ENCODE measurements at regions not wholly inside any gene's neighbourhood (a gene's known extent, or its start where the extent isn't known, plus 50 kb on each side); places are given as distances from the start of the nearest gene placed in this dataset.
A peak's percentile ranks its signal among the peaks of the same experiment; 100 is the strongest.
"Not testable (repeated sequence)": the region's sequence is repeated elsewhere in the genome, so short reads cannot be mapped to it uniquely, and the experiment has no call there.

DNA sequence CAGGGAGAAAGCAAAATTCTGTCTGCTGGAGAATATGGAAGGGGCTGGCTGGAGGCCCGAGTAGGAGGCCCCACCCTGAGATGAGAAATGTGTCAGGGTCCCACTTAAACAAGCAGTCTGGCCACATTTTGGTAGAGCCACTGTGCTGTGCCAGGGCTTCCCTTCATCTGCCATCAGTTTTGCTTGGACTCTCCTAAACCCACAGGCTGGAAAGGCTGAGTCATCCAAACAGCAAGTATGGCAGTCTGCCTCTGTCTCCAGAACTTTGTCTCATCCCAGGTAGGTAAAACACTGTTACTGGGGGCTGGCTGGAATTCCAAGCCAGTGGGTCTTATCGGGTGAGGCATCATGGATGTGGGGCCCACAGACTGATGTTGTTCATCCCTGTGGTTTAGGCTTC lies 1390.6 kb downstream of the UQCRFS1 start:
- Histone ChIP-seq H3K4me1 (no peaks in the 10 kb centered on the region), H3K36me3 (no peaks in the 10 kb centered on the region), H3K27ac (no peak overlapping the region), H3K27me3 (no peaks in the 10 kb centered on the region), H3K9me3 (no peaks in the 10 kb centered on the region), H3K4me3 (no peak overlapping the region)
- ATAC-seq = no peak
- intact Hi-C loops (cut with DNase I) = no loop called here
- no CpG with 5 or more reads among the region's 2 CpGs for WGBS (ENCODE audit: insufficient coverage, low coverage, low lambda C conversion rate, missing lambda C conversion rate)
- TF ChIP-seq POLR2A (IDR thresholded peaks at IDR 0.05) = no peak
- TF ChIP-seq, protein P1, sequence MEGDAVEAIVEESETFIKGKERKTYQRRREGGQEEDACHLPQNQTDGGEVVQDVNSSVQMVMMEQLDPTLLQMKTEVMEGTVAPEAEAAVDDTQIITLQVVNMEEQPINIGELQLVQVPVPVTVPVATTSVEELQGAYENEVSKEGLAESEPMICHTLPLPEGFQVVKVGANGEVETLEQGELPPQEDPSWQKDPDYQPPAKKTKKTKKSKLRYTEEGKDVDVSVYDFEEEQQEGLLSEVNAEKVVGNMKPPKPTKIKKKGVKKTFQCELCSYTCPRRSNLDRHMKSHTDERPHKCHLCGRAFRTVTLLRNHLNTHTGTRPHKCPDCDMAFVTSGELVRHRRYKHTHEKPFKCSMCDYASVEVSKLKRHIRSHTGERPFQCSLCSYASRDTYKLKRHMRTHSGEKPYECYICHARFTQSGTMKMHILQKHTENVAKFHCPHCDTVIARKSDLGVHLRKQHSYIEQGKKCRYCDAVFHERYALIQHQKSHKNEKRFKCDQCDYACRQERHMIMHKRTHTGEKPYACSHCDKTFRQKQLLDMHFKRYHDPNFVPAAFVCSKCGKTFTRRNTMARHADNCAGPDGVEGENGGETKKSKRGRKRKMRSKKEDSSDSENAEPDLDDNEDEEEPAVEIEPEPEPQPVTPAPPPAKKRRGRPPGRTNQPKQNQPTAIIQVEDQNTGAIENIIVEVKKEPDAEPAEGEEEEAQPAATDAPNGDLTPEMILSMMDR (IDR thresholded peaks at IDR 0.05) = no peak
- no peak for DNase-seq

DNA sequence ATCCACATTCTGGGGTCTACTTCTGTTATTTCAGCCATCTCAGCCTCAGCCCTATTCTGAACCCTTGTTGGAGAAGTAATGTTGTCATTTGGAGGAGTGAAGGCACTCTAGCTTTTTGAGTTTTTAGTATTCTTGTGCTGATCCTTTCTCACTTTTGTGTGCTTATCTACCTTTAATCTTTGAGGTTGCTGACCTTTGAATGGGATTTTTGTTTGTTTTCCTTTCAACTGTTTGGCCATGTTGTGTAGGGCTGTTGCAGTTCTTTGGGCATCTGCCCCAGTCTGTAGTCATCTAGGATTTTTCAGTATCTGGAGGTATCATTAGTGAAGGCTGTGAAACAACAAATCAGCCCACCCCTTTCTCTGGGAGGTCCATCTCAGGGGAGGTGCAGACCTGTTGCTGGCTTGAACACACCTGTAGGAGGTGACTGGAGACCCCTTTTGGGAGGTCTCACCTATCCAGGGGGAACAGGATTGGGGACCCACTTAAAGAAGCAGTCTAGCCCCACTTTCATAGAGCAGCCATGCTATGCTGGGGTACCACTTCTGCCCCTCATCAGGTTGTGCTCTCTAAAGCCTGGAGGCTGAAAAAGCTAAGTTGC lies 1391.4 kb downstream of the UQCRFS1 start:
- H3K36me3 ChIP-seq = no peaks in the 10 kb centered on the region
- no peaks in the 10 kb centered on the region for H3K4me1 ChIP-seq
- H3K27ac ChIP-seq = no peak overlapping the region
- DNase-seq (no peak), ATAC-seq (peak in 2 of 4 donors; percentile 29 to 73)
- H3K9me3 ChIP-seq = no peaks in the 10 kb centered on the region
- no peaks in the 10 kb centered on the region for H3K27me3 ChIP-seq
- TF ChIP-seq, protein P1 (IDR thresholded peaks at IDR 0.05) = no peak
- TF ChIP-seq POLR2A (IDR thresholded peaks at IDR 0.05) = no peak
- no peak overlapping the region for H3K4me3 ChIP-seq
- intact Hi-C loops (cut with DNase I) = no loop called here

DNA sequence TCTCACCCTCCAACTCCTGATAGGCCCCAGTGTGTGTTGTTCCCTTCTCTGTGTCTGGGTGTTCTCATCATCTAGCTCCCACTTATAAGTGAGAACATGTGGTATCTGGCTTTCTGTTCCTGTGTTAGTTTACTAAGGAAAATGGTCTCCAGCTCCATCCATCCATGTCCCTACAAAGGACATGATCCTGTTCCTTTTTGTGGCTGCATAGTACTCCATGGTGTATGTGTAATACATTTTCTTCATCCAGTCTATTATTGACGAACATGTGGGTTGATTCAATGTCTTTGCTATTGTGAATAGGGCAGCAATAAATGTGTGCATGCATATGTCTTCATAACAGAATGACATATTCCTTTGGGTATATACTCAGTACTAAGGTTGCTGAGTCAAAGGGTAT lies 1397.0 kb downstream of the UQCRFS1 start:
- Histone ChIP-seq H3K4me3 (no peak overlapping the region), H3K36me3 (no peaks in the 10 kb centered on the region), H3K27me3 (no peaks in the 10 kb centered on the region), H3K4me1 (no peaks in the 10 kb centered on the region), H3K27ac (no peak overlapping the region), H3K9me3 (no peaks in the 10 kb centered on the region)
- TF ChIP-seq, protein P1 (IDR thresholded peaks at IDR 0.05) = no peak
- no peak for TF ChIP-seq POLR2A (IDR thresholded peaks at IDR 0.05)
- intact Hi-C loops (cut with DNase I) = no loop called here
- no peak for ATAC-seq
- DNase-seq = no peak
- WGBS (ENCODE audit: insufficient coverage, low coverage, low lambda C conversion rate, missing lambda C conversion rate) = 80% methylated on average over 1 of the region's 1 CpG

DNA sequence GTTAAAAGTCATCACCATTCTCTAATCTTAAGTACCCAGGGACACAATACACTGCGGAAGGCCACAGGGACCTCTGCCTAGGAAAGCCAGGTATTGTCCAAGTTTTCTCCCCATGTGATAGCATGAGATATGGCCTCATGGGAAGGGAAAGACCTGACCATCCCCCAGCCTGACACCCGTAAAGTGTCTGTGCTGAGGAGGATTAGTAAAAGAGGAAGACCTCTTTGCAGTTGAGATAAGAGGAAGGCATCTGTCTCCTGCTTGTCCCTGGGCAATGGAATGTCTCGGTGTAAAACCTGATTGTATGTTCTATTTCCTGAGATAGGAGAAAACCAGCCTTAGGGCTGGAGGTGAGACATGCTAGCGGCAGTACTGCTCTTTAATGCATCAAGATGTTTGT lies 1398.1 kb downstream of the UQCRFS1 start:
- H3K27ac ChIP-seq; H3K4me3 ChIP-seq; intact Hi-C loops (cut with DNase I); H3K36me3 ChIP-seq; H3K27me3 ChIP-seq; DNase-seq; ATAC-seq; H3K4me1 ChIP-seq; H3K9me3 ChIP-seq: not testable (repeated sequence)
- WGBS (ENCODE audit: insufficient coverage, low coverage, low lambda C conversion rate, missing lambda C conversion rate) = 75% methylated on average over 1 of the region's 4 CpGs

DNA sequence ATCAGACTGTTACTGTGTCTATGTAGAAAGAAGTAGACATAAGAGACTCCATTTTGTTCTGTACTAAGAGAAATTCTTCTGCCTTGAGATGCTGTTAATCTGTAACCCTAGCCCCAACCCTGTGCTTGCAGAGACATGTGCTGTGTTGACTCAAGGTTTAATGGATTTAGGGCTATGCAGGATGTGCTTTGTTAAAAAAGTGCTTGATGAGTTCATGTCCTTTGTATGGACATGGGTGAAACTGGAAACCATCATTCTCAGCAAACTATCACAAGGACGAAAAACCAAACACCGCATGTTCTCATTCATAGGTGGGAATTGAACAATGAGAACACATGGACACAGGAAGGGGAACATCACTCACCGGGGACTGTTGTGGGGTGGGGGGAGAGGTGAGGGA lies 1398.7 kb downstream of the UQCRFS1 start:
- H3K27me3 ChIP-seq; intact Hi-C loops (cut with DNase I); H3K4me1 ChIP-seq; H3K27ac ChIP-seq; H3K36me3 ChIP-seq; ATAC-seq; DNase-seq; H3K4me3 ChIP-seq; H3K9me3 ChIP-seq: not testable (repeated sequence)
- 88% methylated on average over 2 of the region's 3 CpGs for WGBS (ENCODE audit: insufficient coverage, low coverage, low lambda C conversion rate, missing lambda C conversion rate)
